ENCODE measurements at regions not wholly inside any gene's neighbourhood (a gene's known extent, or its start where the extent isn't known, plus 50 kb on each side); places are given as distances from the start of the nearest gene placed in this dataset.

DNA sequence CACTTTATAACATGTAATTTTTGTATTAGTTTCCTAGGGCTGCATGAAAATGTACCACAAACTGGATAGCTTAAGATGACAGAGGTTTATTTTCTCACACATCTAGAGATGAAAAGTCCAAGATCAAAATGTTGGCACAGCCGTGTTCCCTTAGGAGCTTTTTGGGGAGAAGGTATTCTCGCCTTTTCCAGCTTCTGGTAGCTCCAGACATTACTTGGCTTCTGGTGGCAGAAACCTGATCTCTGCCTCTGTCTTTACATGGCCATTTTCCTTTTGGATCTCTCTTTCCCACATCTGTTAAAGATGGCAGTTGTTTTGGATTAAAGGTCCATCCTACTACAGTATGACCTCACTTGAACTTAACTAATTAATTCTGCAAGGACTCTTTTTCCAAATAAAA is 885.7 kb upstream of the CDH8 start:
- no peak for TF ChIP-seq REST (IDR thresholded peaks at IDR 0.05; ENCODE audit: low read depth)
- no peak for TF ChIP-seq TCF12 (IDR thresholded peaks at IDR 0.05; ENCODE audit: low read depth)
- TF ChIP-seq CEBPB (IDR thresholded peaks at IDR 0.05): no peak

DNA sequence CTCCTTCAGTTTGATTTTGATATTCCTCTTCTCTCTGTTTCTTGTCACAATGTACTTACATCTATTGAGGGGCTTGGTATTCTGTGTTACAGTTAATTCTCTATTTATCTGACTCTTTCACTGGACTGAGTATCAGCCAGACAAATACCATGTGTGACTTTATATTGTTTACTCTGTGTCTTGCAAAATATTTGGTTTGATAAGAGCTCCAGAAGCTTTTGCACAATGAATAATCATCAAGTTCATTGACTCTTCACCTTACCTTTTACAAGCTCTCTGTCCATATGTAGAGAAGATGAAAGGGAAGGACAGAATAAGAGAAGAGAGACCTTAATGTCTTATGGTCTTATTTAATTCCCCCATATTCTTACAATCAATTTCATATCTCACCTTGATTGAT is 877.7 kb upstream of the CDH8 start:
- TF ChIP-seq REST (IDR thresholded peaks at IDR 0.05; ENCODE audit: low read depth): no peak

- TF ChIP-seq, protein P1, sequence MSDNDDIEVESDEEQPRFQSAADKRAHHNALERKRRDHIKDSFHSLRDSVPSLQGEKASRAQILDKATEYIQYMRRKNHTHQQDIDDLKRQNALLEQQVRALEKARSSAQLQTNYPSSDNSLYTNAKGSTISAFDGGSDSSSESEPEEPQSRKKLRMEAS (IDR thresholded peaks at IDR 0.05): no peak
- TF ChIP-seq REST (IDR thresholded peaks at IDR 0.05; ENCODE audit: low read depth) (no peak), TAF1 (IDR thresholded peaks at IDR 0.05; ENCODE audit: low read depth) (no peak), EP300 (IDR thresholded peaks at IDR 0.05; ENCODE audit: borderline replicate concordance) (no peak), TCF12 (IDR thresholded peaks at IDR 0.05; ENCODE audit: low read depth) (no peak), TEAD4 (IDR thresholded peaks at IDR 0.05) (no peak), FOXM1 (IDR thresholded peaks at IDR 0.05; ENCODE audit: borderline replicate concordance, low read depth) (no peak), USF1 (IDR thresholded peaks at IDR 0.05) (no peak), YY1 (IDR thresholded peaks at IDR 0.05; ENCODE audit: low read depth) (no peak), EGR1 (IDR thresholded peaks at IDR 0.05) (no peak), NFIC (IDR thresholded peaks at IDR 0.05) (no peak), RAD21 (IDR thresholded peaks at IDR 0.05; ENCODE audit: low read depth) (no peak), CEBPB (IDR thresholded peaks at IDR 0.05) (no peak), CREB1 (IDR thresholded peaks at IDR 0.05; ENCODE audit: low read depth) (no peak), ZBTB7A (IDR thresholded peaks at IDR 0.05; ENCODE audit: low read depth) (no peak)
These were observed 877.1 kb upstream of the CDH8 start for GRCh38 chr16:62913333-62913732.

GRCh38 chr16:62909597-62909996 is 873.4 kb upstream of the CDH8 start:
- TF ChIP-seq ZBTB7A (IDR thresholded peaks at IDR 0.05; ENCODE audit: low read depth) (no peak), YY1 (IDR thresholded peaks at IDR 0.05; ENCODE audit: low read depth) (no peak), TEAD4 (IDR thresholded peaks at IDR 0.05) (no peak), EP300 (IDR thresholded peaks at IDR 0.05; ENCODE audit: borderline replicate concordance) (no peak)

GRCh38 chr16:62907562-62907961 is 871.3 kb upstream of the CDH8 start:
- TF ChIP-seq EP300 (IDR thresholded peaks at IDR 0.05; ENCODE audit: borderline replicate concordance): no peak
- TF ChIP-seq EGR1 (IDR thresholded peaks at IDR 0.05): no peak
- TF ChIP-seq CEBPB (IDR thresholded peaks at IDR 0.05): no peak
- no peak for TF ChIP-seq ZBTB7A (IDR thresholded peaks at IDR 0.05; ENCODE audit: low read depth)
- TF ChIP-seq, protein P1 (IDR thresholded peaks at IDR 0.05): no peak

DNA sequence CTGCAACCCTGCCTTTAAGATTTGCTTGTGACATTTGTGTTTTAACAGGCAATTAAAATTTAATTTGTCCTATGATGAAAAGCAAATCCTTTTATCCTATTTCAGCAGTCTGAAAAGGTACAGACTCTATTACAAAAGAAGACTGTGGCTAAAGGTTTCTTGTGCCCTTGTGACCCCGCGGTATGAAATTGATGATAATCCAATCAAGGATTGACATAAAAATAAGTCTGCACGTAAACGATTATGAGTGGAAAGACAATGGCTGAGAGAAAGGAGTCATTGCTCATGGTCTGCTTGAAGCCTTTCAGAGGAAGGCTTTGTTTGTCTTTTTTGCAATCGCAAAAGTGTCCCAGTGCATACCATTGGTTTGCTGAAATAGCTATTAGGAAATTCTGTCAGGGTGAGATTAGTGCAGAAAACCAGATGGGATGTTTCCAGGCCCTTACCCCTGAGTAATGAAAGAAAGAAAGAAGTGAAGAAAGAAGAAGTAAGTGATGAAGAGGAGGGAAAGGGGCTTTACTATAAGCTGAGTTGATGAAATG is 867.8 kb upstream of the CDH8 start:
- TF ChIP-seq, protein P1 (IDR thresholded peaks at IDR 0.05): no peak
- TF ChIP-seq CEBPB (IDR thresholded peaks at IDR 0.05): no peak
- no peak for TF ChIP-seq ZBTB7A (IDR thresholded peaks at IDR 0.05; ENCODE audit: low read depth)
- no peak for TF ChIP-seq CREB1 (IDR thresholded peaks at IDR 0.05; ENCODE audit: low read depth)
- no peak for TF ChIP-seq NFIC (IDR thresholded peaks at IDR 0.05)
- TF ChIP-seq FOXM1 (IDR thresholded peaks at IDR 0.05; ENCODE audit: borderline replicate concordance, low read depth): no peak
- no peak for TF ChIP-seq YY1 (IDR thresholded peaks at IDR 0.05; ENCODE audit: low read depth)
- TF ChIP-seq TCF12 (IDR thresholded peaks at IDR 0.05; ENCODE audit: low read depth): no peak
- TF ChIP-seq TEAD4 (IDR thresholded peaks at IDR 0.05): no peak
- TF ChIP-seq EP300 (IDR thresholded peaks at IDR 0.05; ENCODE audit: borderline replicate concordance): no peak
